ENCODE measurements at regions not wholly inside any gene's neighbourhood (a gene's known extent, or its start where the extent isn't known, plus 50 kb on each side); places are given as distances from the start of the nearest gene placed in this dataset.
"Not testable (repeated sequence)": the region's sequence is repeated elsewhere in the genome, so short reads cannot be mapped to it uniquely, and the experiment has no call there.

GRCh38 chr14:101259748-101260147 is 301.5 kb upstream of the DIO3 start:
- Histone ChIP-seq H3K4me1 (no peaks in the 10 kb centered on the region), H3K27ac (no peak overlapping the region), H3K36me3 (no peaks in the 10 kb centered on the region), H3K4me3 (no peak overlapping the region), H3K9me3 (peaks cover 0 to 10% (median 0%) of the 10 kb centered on the region in 11 donors), H3K27me3 (peaks cover 0 to 6% (median 0%) of the 10 kb centered on the region in 7 donors)
- ATAC-seq (no peak), DNase-seq (no peak)
- no peak for TF ChIP-seq CTCF (IDR thresholded peaks at IDR 0.05)
- intact Hi-C loops (cut with DNase I) = no loop called here
- 79 to 90% methylated on average over 1 of the region's 1 CpG for WGBS, 2 donors

- H3K9me3 ChIP-seq; ATAC-seq; H3K36me3 ChIP-seq; H3K4me3 ChIP-seq; H3K27me3 ChIP-seq; intact Hi-C loops (cut with DNase I); H3K4me1 ChIP-seq; DNase-seq; H3K27ac ChIP-seq: not testable (repeated sequence)
- 82 to 93% methylated on average over 19 of the region's 20 CpGs for WGBS, 2 donors
Measured at GRCh38 chr14:101266441-101266840, 294.9 kb upstream of the DIO3 start.

GRCh38 chr14:101273091-101273490 is 288.2 kb upstream of the DIO3 start:
- intact Hi-C loops (cut with DNase I) = no loop called here
- H3K9me3 ChIP-seq = no peaks in the 10 kb centered on the region
- H3K36me3 ChIP-seq = no peaks in the 10 kb centered on the region
- DNase-seq (no peak), ATAC-seq (no peak)
- H3K27me3 ChIP-seq = peaks cover 0 to 16% (median 0%) of the 10 kb centered on the region in 7 donors
- H3K4me3 ChIP-seq = no peak overlapping the region
- H3K27ac ChIP-seq = no peak overlapping the region
- TF ChIP-seq CTCF (IDR thresholded peaks at IDR 0.05) = no peak
- no peaks in the 10 kb centered on the region for H3K4me1 ChIP-seq

GRCh38 chr14:101276309-101277091 is 284.8 kb upstream of the DIO3 start:
- peaks cover 0 to 31% (median 3%) of the 10 kb centered on the region in 7 donors for H3K27me3 ChIP-seq
- DNase-seq (no peak), ATAC-seq (no peak)
- no peak for TF ChIP-seq CTCF (IDR thresholded peaks at IDR 0.05)
- H3K36me3 ChIP-seq = no peaks in the 10 kb centered on the region
- 52 to 59% methylated on average over 4 of the region's 4 CpGs for WGBS, 2 donors
- intact Hi-C loops (cut with DNase I) = no loop called here
- H3K4me1 ChIP-seq = no peaks in the 10 kb centered on the region
- H3K27ac ChIP-seq = no peak overlapping the region
- H3K4me3 ChIP-seq = no peak overlapping the region
- H3K9me3 ChIP-seq = no peaks in the 10 kb centered on the region

- peaks cover 0 to 13% (median 0%) of the 10 kb centered on the region in 11 donors for H3K9me3 ChIP-seq
- no peak overlapping the region for H3K4me3 ChIP-seq
- 73 to 77% methylated on average over 3 of the region's 3 CpGs for WGBS, 2 donors
- intact Hi-C loops (cut with DNase I) = no loop called here
- ATAC-seq = no peak
- no peak overlapping the region for H3K27ac ChIP-seq
- no peak for TF ChIP-seq CTCF (IDR thresholded peaks at IDR 0.05)
- no peaks in the 10 kb centered on the region for H3K4me1 ChIP-seq
- no peak for DNase-seq
- H3K36me3 ChIP-seq = no peaks in the 10 kb centered on the region
- H3K27me3 ChIP-seq = peaks cover 0 to 35% (median 0%) of the 10 kb centered on the region in 7 donors
Measured at GRCh38 chr14:101282418-101282817, 278.9 kb upstream of the DIO3 start.
